PFSK-1 (cell line): ENCODE measurements at regions not wholly inside any gene's neighbourhood (a gene's known extent, or its start where the extent isn't known, plus 50 kb on each side); places are given as distances from the start of the nearest gene placed in this dataset.

Experiments used
- FOXP2 ChIP-seq: optimal IDR thresholded peaks from 2 replicates; pipeline ENCODE3; 2011; ENCODE audit warnings: borderline replicate concordance, control low read depth, inconsistent platforms; ENCODE audit not compliant: insufficient read depth; ENCODE audit errors: extremely low read length, extremely low read depth
- POLR2AphosphoS5 ChIP-seq: IDR thresholded peaks from 2 replicates; pipeline ENCODE4 v1.6.1; 2012; ENCODE audit warnings: low read depth, mild to moderate bottlenecking, control low read depth, low read length, moderate library complexity
- REST ChIP-seq, 2 experiments: IDR thresholded peaks; 2 replicates each; pipeline versions ENCODE4 v1.6.1 to v1.8.0; 2011 to 2012; ENCODE audit warnings: low read depth in 2 of 2, low read length in 2 of 2, control low read depth in 1 of 2, inconsistent platforms in 1 of 2, mild to moderate bottlenecking in 1 of 2, moderate library complexity in 1 of 2; ENCODE audit not compliant: insufficient read depth in 1 of 2
- SIN3A ChIP-seq: IDR thresholded peaks from 2 replicates; pipeline ENCODE4 v1.6.1; 2012; ENCODE audit warnings: mild to moderate bottlenecking, low read length, moderate library complexity, borderline replicate concordance; ENCODE audit not compliant: insufficient read depth
- TAF1 ChIP-seq: IDR thresholded peaks from 2 replicates; pipeline ENCODE4 v1.6.1; 2012; ENCODE audit warnings: low read length, control low read depth, borderline replicate concordance; ENCODE audit not compliant: insufficient read depth

- TF ChIP-seq TAF1 = no peak
These were observed 217.1 kb downstream of the BTG1 start for GRCh38 chr12:91928501-91928900.

- TF ChIP-seq FOXP2 (no peak), POLR2AphosphoS5 (no peak)
These were observed 218.8 kb downstream of the BTG1 start for GRCh38 chr12:91926848-91927247.

DNA sequence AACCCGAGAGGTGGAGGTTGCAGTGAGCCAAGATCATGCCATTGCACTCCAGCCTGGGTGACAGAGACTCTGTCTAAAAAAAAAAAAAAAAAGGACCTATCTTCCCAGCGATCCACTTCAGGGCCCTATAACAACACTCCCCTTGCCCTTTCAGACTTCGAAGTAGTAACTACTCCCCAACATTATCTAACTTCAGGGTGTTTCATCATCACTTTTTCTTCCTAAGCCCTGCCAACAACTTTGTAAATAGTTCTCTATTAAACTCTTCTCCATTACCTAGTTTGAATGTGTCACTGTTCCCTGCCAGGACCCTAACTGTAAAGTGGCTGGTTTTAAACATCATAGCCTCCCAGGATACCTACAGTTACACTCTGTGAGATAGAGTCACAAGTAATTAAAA lies 220.8 kb downstream of the BTG1 start:
- no peak for TF ChIP-seq SIN3A
- TF ChIP-seq FOXP2 = no peak
- TF ChIP-seq POLR2AphosphoS5 = no peak
- TF ChIP-seq TAF1 = no peak

GRCh38 chr12:91923864-91924263 lies 221.8 kb downstream of the BTG1 start:
- TF ChIP-seq FOXP2 (no peak), REST (IDR thresholded peaks at IDR 0.05; ENCODE audit: insufficient read depth in 1 of 2, low read depth in 2 of 2, low read length in 2 of 2) (no peak), SIN3A (no peak), TAF1 (no peak), POLR2AphosphoS5 (no peak)

DNA sequence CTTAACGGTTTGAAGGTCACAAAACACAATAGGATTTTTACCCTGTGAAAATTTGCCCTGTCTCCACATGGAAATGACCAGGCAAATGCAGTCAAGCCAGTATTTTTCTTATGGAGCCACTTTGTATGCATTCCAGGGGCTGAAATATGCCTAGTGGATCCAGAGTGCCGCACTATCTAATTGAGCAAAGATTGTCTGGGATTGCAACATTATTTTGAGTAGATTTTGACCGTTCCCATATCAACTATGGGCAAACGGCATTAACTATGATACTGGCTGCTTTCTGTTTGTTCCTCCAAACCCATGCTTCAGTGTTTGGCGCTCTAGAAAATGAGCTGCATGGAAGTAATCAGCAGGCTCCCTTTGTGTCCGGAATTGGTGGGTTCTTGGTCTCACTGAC lies 223.0 kb downstream of the BTG1 start:
- TF ChIP-seq POLR2AphosphoS5 (no peak), FOXP2 (no peak), SIN3A (no peak), TAF1 (no peak), REST (IDR thresholded peaks at IDR 0.05; ENCODE audit: insufficient read depth in 1 of 2, low read depth in 2 of 2, low read length in 2 of 2) (no peak)

- TF ChIP-seq FOXP2 (no peak), POLR2AphosphoS5 (no peak), SIN3A (no peak), TAF1 (no peak), REST (IDR thresholded peaks at IDR 0.05; ENCODE audit: insufficient read depth in 1 of 2, low read depth in 2 of 2, low read length in 2 of 2) (no peak)
These were observed 223.5 kb downstream of the BTG1 start for GRCh38 chr12:91922139-91922538.

DNA sequence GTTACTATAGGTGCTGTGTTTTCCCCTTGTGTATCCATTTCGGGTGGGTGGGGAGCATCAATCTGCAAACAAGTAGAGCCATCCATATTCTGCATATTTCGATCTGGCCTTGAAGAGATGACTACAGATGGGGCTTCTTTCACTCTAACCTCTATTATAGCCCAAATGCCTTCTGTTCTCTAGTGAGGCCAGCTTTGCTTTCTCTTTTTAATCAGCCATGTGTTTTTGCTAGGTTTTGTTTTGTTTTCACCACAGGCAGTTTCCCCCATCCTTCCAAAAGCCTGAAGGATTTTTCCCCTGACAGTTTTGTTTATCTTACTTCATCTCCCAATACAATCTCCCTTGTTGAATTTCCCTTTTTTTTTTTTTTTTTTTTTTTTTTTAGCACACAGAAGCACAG lies 224.1 kb downstream of the BTG1 start:
- TF ChIP-seq POLR2AphosphoS5 = no peak
- TF ChIP-seq SIN3A = no peak
- no peak for TF ChIP-seq FOXP2
- no peak for TF ChIP-seq REST (IDR thresholded peaks at IDR 0.05; ENCODE audit: insufficient read depth in 1 of 2, low read depth in 2 of 2, low read length in 2 of 2)
- TF ChIP-seq TAF1 = no peak
